GM12874 (cell line): ENCODE measurements at regions not wholly inside any gene's neighbourhood (a gene's known extent, or its start where the extent isn't known, plus 50 kb on each side); places are given as distances from the start of the nearest gene placed in this dataset.

Experiments used
- CTCF ChIP-seq: IDR thresholded peaks from 2 replicates; pipeline ENCODE4 v1.5.1; 2011; ENCODE audit warnings: low read depth, mild to moderate bottlenecking, control low read depth, low read length, moderate library complexity; ENCODE audit not compliant: insufficient read depth

GRCh38 chr13:68636784-68637183 is 1406.6 kb upstream of the PCDH9 start:
- no peak for TF ChIP-seq CTCF

GRCh38 chr13:68628994-68629393 is 1398.9 kb upstream of the PCDH9 start:
- no peak for TF ChIP-seq CTCF

GRCh38 chr13:68627379-68627778 is 1397.2 kb upstream of the PCDH9 start:
- no peak for TF ChIP-seq CTCF

GRCh38 chr13:68616600-68617222 is 1386.6 kb upstream of the PCDH9 start:
- TF ChIP-seq CTCF, result no peak

- TF ChIP-seq CTCF, result no peak
Measured at GRCh38 chr13:68609661-68610060, 1379.5 kb upstream of the PCDH9 start.

- TF ChIP-seq CTCF, result no peak
Measured at GRCh38 chr13:68608147-68608546, 1378.0 kb upstream of the PCDH9 start.

GRCh38 chr13:68597641-68598040 is 1367.5 kb upstream of the PCDH9 start:
- no peak for TF ChIP-seq CTCF

- TF ChIP-seq CTCF, result no peak
Measured at GRCh38 chr13:68588623-68589022, 1358.5 kb upstream of the PCDH9 start.
